ENCODE measurements at regions not wholly inside any gene's neighbourhood (a gene's known extent, or its start where the extent isn't known, plus 50 kb on each side); places are given as distances from the start of the nearest gene placed in this dataset.

- no peaks in the 10 kb centered on the region for H4K20me1 ChIP-seq
- no peak overlapping the region for H3K9ac ChIP-seq
- peaks cover 19% of the 10 kb centered on the region for H3K9me3 ChIP-seq
- no peak overlapping the region for H3K27ac ChIP-seq
- H3K27me3 ChIP-seq: peaks cover 56% of the 10 kb centered on the region
- no peak overlapping the region for H3K4me3 ChIP-seq
- H3K4me2 ChIP-seq: no peak overlapping the region
- H3K4me1 ChIP-seq: no peaks in the 10 kb centered on the region
- H3K36me3 ChIP-seq: 0 out of 2 replicates have a peak, but pooled peaks cover 3% of the 10 kb centered on the region
- no peak for TF ChIP-seq Cebpa-rat (IDR thresholded peaks at IDR 0.05)
Measured at GRCh38 chrX:136933611-136934145, 53.2 kb upstream of the RBMX start.

- Histone ChIP-seq H3K27ac (no peak overlapping the region), H3K9me3 (peaks cover 19% of the 10 kb centered on the region), H3K27me3 (peaks cover 46% of the 10 kb centered on the region), H3K4me1 (no peaks in the 10 kb centered on the region), H3K9ac (no peak overlapping the region), H3K36me3 (0 out of 2 replicates have a peak, but pooled peaks cover 3% of the 10 kb centered on the region), H4K20me1 (no peaks in the 10 kb centered on the region), H3K4me2 (no peak overlapping the region), H3K4me3 (no peak overlapping the region)
- no peak for TF ChIP-seq Cebpa-rat (IDR thresholded peaks at IDR 0.05)
Measured at GRCh38 chrX:136931661-136932060, 51.1 kb upstream of the RBMX start.
